ENCODE measurements at regions not wholly inside any gene's neighbourhood (a gene's known extent, or its start where the extent isn't known, plus 50 kb on each side); places are given as distances from the start of the nearest gene placed in this dataset.
A peak's percentile ranks its signal among the peaks of the same experiment; 100 is the strongest.
"Not testable (repeated sequence)": the region's sequence is repeated elsewhere in the genome, so short reads cannot be mapped to it uniquely, and the experiment has no call there.

DNA sequence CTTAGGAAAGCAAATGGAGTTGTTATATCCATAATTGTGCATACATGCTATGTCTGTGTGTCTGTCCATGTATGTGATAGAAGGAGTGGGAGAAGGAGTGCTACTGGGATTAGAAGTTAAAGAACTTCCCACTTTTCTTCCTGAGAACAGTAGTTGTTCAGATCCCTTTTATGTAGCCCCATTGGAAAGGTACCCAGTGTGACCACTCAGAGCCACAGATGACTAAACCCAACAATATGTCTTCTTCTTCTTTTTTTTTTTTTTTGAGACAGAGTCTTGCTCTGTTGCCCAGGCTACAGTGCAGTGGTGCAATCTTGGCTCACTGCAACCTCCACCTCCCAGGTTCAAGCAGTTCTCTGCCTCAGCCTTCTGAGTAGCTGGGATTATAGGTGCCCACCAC lies 176.7 kb upstream of the MAP1B start:
- H3K27ac ChIP-seq; ATAC-seq (replicated peaks in 6 of 8); H3K4me3 ChIP-seq; in situ Hi-C loops (cut with MboI; ENCODE audit: low pct_unique_long_range_greater_than_20kb in 2 of 9, low sequenced_read_pairs in 9 of 9, unreplicated experiment in 9 of 9): not testable (repeated sequence)
- peaks cover 15 to 21% of the 10 kb centered on the region in 2 donors for H3K4me1 ChIP-seq (replicated peaks in 1 of 2)

DNA sequence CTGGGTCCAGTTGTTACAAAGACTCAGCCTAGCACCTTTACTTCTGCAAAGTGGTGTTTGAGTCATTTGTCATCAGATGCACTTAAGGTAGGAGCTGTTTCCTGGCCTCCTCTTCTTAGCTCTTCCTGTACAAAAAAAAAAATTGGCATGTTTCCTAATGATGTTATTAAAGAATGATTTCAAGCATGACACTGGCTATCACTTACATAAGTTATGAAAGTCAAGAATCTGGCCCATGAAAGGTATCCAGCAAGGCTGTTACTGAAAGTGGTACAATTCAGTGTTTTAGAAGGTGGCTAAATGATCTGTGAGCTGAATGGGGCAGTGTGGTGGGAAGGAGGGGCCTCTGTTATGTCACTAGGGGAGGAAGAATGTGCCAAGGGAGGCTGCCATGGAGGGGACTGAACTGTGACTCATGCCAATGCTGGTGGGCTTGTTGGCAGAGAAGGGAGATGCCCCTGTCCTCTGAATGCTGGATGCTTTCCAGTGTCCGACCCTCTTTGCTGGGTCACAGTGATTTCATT lies 175.1 kb upstream of the MAP1B start:
- no peak overlapping the region for H3K27ac ChIP-seq
- in situ Hi-C loops (cut with MboI; ENCODE audit: low pct_unique_long_range_greater_than_20kb in 2 of 9, low sequenced_read_pairs in 9 of 9, unreplicated experiment in 9 of 9) = no loop called here
- H3K4me1 ChIP-seq (replicated peaks in 1 of 2) = peaks cover 15 to 21% of the 10 kb centered on the region in 2 donors
- H3K4me3 ChIP-seq = no peak overlapping the region
- ATAC-seq (replicated peaks in 6 of 8) = peak in 5 of 8 experiments; percentile 11 to 62 (median 28)
- 29 to 100% (median 100%) methylated on average over 1 of the region's 1 CpG; no CpG with 5 or more reads in 7 of the 10 experiments for WGBS, 10 experiments

DNA sequence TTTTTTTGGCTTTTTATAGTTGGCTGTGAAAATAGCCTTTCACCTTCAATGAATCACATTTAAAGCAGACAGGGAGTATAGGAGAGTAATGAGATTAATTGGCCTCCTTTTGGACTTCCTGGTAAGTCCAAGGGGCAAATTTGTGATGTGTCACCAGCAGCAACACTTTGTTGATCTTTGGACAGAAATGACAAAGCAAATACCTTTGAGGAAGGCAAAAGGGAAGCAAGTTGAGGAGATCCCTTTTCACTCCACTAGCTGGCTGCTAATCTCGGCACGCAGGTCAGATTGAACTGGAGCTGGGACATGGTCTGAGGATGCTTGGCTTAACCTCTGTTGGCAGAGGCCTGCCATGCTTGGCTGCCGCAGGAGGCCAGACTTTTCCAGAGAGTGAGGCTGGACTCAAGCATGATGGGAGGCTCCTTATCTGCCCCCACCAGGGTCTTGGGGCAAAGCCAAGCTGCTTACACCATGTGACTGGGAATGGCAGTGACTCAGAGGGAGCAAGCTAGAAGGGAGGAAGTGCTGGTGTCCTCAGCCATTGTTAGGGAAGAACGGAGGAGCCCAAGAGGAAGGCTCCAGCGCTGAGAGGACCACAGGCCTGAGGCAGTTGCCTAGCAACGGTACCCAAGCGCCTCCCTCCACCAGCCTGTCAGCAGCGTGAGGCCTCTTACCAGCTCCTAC lies 174.5 kb upstream of the MAP1B start:
- in situ Hi-C loops (cut with MboI; ENCODE audit: low pct_unique_long_range_greater_than_20kb in 2 of 9, low sequenced_read_pairs in 9 of 9, unreplicated experiment in 9 of 9) = no loop called here
- Histone ChIP-seq H3K27ac (peak overlapping the region in 1 of 2 donors; percentile 66), H3K4me3 (no peak overlapping the region), H3K4me1 (replicated peaks in 1 of 2) (peaks cover 15 to 21% of the 10 kb centered on the region in 2 donors)
- peak; percentile 20 to 99 (median 96) for ATAC-seq (replicated peaks in 6 of 8)
- 0 to 100% (median 51%) methylated on average over 1 to 4 of the region's 8 CpGs; no CpG with 5 or more reads in 2 of the 10 experiments for WGBS, 10 experiments

DNA sequence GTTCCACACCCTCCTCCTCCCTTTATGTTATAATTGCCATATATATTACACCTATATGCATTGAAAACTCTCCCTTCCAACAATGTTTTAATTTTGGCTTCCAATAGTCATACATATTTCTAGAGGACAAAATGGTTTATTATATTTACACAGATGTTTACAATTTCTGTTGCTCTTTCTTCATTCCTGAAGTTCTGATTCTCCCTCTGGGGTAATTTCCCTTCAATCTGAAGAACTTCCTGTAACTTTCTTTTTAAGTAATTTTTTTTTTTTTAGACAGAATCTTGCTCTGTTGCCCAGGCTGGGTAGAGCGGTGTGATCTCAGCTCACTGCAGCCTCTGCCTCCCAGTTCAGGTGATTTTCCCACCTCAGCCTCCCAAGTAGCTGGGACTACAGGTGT lies 173.0 kb upstream of the MAP1B start:
- no peak overlapping the region for H3K27ac ChIP-seq
- no peak overlapping the region for H3K4me3 ChIP-seq
- 100% methylated on average over 1 of the region's 1 CpG; no CpG with 5 or more reads in 4 of the 10 experiments for WGBS, 10 experiments
- ATAC-seq (replicated peaks in 6 of 8) = no peak
- H3K4me1 ChIP-seq (replicated peaks in 1 of 2) = peaks cover 24 to 25% of the 10 kb centered on the region in 2 donors
- in situ Hi-C loops (cut with MboI; ENCODE audit: low pct_unique_long_range_greater_than_20kb in 2 of 9, low sequenced_read_pairs in 9 of 9, unreplicated experiment in 9 of 9) = no loop called here

DNA sequence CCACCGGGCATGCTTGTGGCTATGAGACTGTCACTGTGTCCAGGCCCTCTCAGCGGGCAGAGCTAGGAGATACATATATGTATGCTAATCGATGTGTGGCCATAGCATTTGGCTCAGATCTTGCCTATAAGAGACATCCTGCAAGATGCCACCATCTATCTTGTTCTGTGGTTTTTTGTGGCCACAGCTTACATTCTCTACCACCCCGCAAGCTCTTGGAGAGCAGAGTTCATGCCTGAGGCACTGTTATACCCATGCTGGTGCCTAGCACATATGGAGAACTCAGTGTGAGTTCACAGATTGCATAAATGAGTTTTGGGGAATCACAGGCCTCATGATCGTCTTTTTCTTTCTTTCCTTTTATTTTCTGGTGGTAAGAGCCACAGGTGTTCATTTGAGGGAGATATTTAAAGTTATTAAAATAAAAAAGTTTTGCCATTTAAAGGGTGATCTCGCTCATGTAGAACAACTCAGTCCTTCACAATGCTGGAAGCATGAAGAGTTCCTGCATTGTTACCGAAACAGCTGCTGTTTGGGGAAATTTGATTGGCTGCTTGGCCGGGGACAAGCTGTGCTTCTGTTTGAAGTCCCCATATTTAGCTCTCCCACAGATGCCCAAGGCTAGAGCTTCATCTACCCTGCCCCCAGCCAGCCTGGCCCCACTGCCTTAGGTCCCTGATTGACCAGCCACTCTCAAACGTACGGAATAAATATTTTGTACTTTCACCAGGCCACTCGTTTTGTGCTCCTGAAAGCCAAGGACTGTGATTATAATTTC lies 169.2 kb upstream of the MAP1B start:
- no peak overlapping the region for H3K27ac ChIP-seq
- in situ Hi-C loops (cut with MboI; ENCODE audit: low pct_unique_long_range_greater_than_20kb in 2 of 9, low sequenced_read_pairs in 9 of 9, unreplicated experiment in 9 of 9) = no loop called here
- ATAC-seq (replicated peaks in 6 of 8) = no peak
- peaks cover 18 to 21% of the 10 kb centered on the region in 2 donors for H3K4me1 ChIP-seq (replicated peaks in 1 of 2)
- no peak overlapping the region for H3K4me3 ChIP-seq
- 74 to 91% (median 81%) methylated on average over 2 to 8 of the region's 11 CpGs; no CpG with 5 or more reads in 1 of the 10 experiments for WGBS, 10 experiments

DNA sequence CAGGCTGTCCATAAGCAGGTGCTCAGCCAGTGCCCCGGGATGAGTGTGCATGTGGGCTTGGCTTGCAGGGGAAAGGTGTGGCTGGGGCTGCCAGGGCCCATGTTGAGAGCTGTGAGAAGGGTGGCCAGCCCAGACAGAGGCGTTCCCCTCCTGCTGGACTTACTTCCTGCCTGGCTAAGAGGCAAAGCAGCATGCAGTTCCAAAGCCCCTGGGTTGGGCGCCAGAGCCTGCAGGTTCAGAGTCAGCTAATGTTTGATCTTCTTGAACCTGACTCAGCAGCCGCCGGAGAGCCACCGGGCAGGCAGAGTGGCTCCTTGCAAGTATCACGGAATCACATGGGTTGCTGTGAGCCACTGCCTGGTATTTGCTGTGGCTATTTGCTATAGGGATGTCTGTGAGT lies 168.4 kb upstream of the MAP1B start:
- H3K4me1 ChIP-seq (replicated peaks in 1 of 2) = peaks cover 11 to 16% of the 10 kb centered on the region in 2 donors
- peak overlapping the region in 1 of 2 donors; percentile 48 for H3K27ac ChIP-seq
- WGBS, 10 experiments = 20 to 63% (median 50%) methylated on average over 2 to 6 of the region's 7 CpGs; no CpG with 5 or more reads in 6 of the 10 experiments
- no peak overlapping the region for H3K4me3 ChIP-seq
- peak; percentile 58 to 90 (median 80) for ATAC-seq (replicated peaks in 6 of 8)
- in situ Hi-C loops (cut with MboI; ENCODE audit: low pct_unique_long_range_greater_than_20kb in 2 of 9, low sequenced_read_pairs in 9 of 9, unreplicated experiment in 9 of 9) = no loop called here

DNA sequence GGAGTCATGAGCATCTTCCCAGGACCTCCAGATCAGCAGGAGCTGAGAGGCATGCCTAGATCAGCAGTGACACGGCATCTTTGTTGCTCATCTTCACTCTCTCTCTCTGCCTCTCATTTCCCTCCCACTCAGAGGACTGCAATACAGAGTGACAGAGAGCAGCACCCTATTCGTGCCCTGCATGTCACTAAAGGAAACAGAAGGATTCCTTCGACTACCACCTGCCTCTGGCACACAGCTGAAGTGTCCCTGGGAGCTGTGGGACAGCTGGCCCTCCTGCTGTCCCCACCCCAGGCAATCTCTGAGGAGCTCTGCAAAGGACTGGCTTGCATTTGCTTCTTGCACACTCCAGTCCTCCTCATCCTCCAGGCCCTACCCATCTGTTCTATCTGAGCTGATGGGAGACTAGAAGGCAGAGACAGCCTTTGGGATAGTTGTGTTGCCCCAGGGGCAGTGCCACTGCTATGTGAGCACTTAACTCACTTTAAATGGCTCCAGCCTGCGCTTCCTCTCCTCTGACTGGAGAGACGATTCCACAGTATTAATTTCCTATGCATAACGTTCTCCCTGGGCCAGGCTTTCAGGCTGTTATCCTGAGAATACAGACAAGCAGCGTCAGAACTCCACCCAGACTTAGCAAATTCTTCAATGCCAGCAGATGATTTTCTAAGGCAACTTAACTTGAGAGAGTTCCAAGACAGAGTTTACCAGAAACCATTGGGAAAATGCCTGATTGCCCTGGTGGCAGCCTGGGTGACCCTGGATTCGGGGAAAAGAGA lies 167.6 kb upstream of the MAP1B start:
- 0 to 67% (median 41%) methylated on average over 2 to 5 of the region's 8 CpGs; no CpG with 5 or more reads in 2 of the 10 experiments for WGBS, 10 experiments
- peak; percentile 79 to 96 (median 90) for ATAC-seq (replicated peaks in 6 of 8)
- Histone ChIP-seq H3K27ac (peak overlapping the region in 1 of 2 donors; percentile 48), H3K4me3 (no peak overlapping the region), H3K4me1 (replicated peaks in 1 of 2) (peaks cover 11 to 16% of the 10 kb centered on the region in 2 donors)
- in situ Hi-C loops (cut with MboI; ENCODE audit: low pct_unique_long_range_greater_than_20kb in 2 of 9, low sequenced_read_pairs in 9 of 9, unreplicated experiment in 9 of 9) = no loop called here

DNA sequence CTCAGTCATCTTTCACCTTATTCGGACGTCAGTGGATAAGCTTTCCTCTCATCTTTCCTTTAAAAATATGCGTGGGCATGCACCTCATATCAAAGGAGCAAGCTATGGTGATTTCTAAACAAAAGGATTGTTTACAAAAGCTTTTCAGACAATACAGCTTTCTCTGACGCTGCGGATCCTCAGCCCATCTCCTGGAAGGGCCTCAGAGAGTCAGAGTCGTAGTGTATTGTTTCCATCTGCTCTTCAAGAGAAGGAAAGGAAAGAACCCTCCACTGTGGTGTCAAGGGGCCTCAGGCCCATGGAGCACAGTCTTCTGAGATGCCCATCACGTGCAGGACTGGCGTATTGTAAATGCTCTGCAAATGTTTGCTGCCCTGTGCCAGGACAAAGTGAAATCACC lies 163.4 kb upstream of the MAP1B start:
- 10 to 80% (median 59%) methylated on average over 2 to 8 of the region's 8 CpGs; no CpG with 5 or more reads in 2 of the 10 experiments for WGBS, 10 experiments
- Histone ChIP-seq H3K4me1 (replicated peaks in 1 of 2) (peaks cover 11% of the 10 kb centered on the region in 2 donors), H3K27ac (no peak overlapping the region), H3K4me3 (no peak overlapping the region)
- no peak for ATAC-seq (replicated peaks in 6 of 8)
- in situ Hi-C loops (cut with MboI; ENCODE audit: low pct_unique_long_range_greater_than_20kb in 2 of 9, low sequenced_read_pairs in 9 of 9, unreplicated experiment in 9 of 9) = no loop called here

DNA sequence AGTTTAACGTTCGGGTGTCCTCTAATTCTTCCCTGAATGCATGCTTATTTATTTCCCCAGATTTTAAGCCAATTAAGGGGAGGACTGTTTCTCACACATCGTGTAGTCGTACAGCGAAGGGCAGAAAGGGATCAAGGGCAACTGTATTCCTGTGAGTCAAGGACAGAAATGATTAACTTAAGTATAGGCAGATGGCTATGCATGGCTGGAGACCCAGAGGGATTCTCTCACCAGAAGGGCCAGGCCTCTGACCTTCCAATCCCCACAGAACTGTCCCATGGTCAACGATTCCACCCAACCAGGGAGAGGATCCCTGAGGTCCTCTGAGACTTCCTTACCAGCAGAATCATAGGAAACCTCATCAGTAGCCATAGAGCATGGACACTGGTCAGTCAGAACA lies 161.8 kb upstream of the MAP1B start:
- no peak for ATAC-seq (replicated peaks in 6 of 8)
- Histone ChIP-seq H3K27ac (no peak overlapping the region), H3K4me1 (replicated peaks in 1 of 2) (no peaks in the 10 kb centered on the region), H3K4me3 (no peak overlapping the region)
- in situ Hi-C loops (cut with MboI; ENCODE audit: low pct_unique_long_range_greater_than_20kb in 2 of 9, low sequenced_read_pairs in 9 of 9, unreplicated experiment in 9 of 9) = no loop called here
- 51 to 100% (median 90%) methylated on average over 3 to 6 of the region's 6 CpGs; no CpG with 5 or more reads in 2 of the 10 experiments for WGBS, 10 experiments

DNA sequence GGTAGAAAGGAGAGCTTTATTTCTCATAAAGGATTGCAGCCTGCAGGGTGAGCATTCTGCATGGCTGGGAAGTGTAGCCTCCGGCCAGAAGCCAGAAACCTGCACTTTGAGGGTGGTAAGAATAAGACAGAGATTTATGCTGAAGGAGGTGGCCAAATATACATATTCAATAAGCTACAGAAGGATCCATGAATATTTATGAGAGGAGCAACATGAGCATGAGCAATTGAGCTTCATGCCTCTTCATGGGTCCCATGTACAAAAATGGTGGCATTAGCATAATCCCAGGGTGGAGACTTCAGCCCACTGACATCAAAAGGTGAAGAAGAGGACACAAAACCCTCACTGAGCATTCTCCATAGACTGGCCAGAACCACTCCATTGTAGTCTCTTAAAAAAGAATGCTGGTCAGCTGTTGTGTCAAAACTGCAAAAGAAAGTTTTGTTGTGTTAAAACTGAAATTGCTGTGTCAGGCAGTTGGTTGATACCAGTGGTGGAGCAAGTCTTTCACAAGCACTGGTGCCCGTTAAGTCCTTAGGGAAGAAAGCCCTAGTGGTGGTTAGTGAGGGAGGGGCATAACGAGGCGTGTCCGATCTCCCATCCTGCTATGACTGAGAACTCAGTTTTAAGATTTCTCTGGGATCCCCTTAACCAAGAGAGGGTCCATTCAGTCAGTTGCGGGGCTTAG lies 160.8 kb upstream of the MAP1B start:
- H3K4me1 ChIP-seq (replicated peaks in 1 of 2) = no peaks in the 10 kb centered on the region
- in situ Hi-C loops (cut with MboI; ENCODE audit: low pct_unique_long_range_greater_than_20kb in 2 of 9, low sequenced_read_pairs in 9 of 9, unreplicated experiment in 9 of 9) = no loop called here
- 20 to 100% (median 95%) methylated on average over 1 to 6 of the region's 6 CpGs for WGBS, 10 experiments
- peak in 3 of 8 experiments; percentile 96 to 98 (median 96) for ATAC-seq (replicated peaks in 6 of 8)
- no peak overlapping the region for H3K27ac ChIP-seq
- H3K4me3 ChIP-seq = no peak overlapping the region

DNA sequence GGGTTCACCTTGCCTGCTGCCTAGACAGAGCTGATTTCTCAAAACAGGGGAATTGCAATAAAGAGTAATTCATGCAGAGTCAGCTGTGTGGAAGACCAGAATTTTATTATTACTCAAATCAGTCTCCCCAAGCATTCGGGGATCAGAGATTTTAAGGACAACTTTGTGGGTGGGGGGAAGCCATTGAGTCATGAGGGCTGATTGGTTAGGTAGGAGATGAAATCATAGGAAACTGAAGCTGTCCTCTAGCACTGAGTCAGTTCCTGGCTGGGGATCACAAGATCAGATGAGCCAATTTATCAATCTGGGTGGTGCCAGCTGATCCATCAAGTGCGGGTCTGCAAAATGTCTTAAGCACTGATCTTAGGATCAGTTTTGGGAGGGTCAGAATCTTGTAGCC lies 159.1 kb upstream of the MAP1B start:
- in situ Hi-C loops (cut with MboI; ENCODE audit: low pct_unique_long_range_greater_than_20kb in 2 of 9, low sequenced_read_pairs in 9 of 9, unreplicated experiment in 9 of 9) = no loop called here
- WGBS, 10 experiments = 60 to 100% (median 97%) methylated on average over 1 to 2 of the region's 2 CpGs; no CpG with 5 or more reads in 4 of the 10 experiments

DNA sequence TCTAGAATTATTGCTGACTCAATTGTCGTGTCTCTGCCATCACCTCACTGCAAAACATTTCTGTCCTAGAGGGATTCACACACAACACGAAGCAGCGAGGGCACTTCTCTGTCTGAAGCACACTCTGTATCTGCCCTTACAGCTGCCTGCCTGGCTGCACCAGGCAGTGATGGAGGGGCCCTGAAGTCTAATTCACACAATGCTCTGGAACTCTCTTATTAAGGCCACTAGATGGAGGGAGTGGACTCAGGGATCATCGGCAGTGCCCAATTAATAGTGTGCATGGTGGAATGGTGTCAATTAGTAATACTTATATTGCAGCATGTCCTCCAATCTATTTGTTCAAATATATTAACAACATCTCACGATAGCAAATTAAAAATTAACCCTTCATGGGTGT lies 157.5 kb upstream of the MAP1B start:
- in situ Hi-C loops (cut with MboI; ENCODE audit: low pct_unique_long_range_greater_than_20kb in 2 of 9, low sequenced_read_pairs in 9 of 9, unreplicated experiment in 9 of 9) = no loop called here
- H3K4me1 ChIP-seq (replicated peaks in 1 of 2) = no peaks in the 10 kb centered on the region
- no peak overlapping the region for H3K27ac ChIP-seq
- H3K4me3 ChIP-seq = no peak overlapping the region
- 40 to 100% (median 78%) methylated on average over 1 to 5 of the region's 5 CpGs; no CpG with 5 or more reads in 1 of the 10 experiments for WGBS, 10 experiments
- peak in 3 of 8 experiments; percentile 47 to 94 (median 64) for ATAC-seq (replicated peaks in 6 of 8)

More for the DNA sequence above, 159.1 kb upstream of the MAP1B start:
- no peak overlapping the region for H3K27ac ChIP-seq
- ATAC-seq (replicated peaks in 6 of 8) = no peak
- H3K4me3 ChIP-seq = no peak overlapping the region
- no peaks in the 10 kb centered on the region for H3K4me1 ChIP-seq (replicated peaks in 1 of 2)
